Body of pancreas (tissue), 4 donors: ENCODE measurements at regions not wholly inside any gene's neighbourhood (a gene's known extent, or its start where the extent isn't known, plus 50 kb on each side); places are given as distances from the start of the nearest gene placed in this dataset.
"Not testable (repeated sequence)": the region's sequence is repeated elsewhere in the genome, so short reads cannot be mapped to it uniquely, and the experiment has no call there.

Experiments
- ATAC-seq: fragments of 150-250 bp; one replicate; pipeline ENCODE4 v1.9.1; 2016
- DNase-seq, 4 donors: peaks; one replicate each; pipeline ENCODE4 v3.0.0-alpha.2; 2019
- H3K27ac ChIP-seq, 4 donors: fragments of 200-600 bp; sonication (generic); 1 replicate in 3 of 4; 2 replicates in 1 of 4; pipeline versions ENCODE4 v1.5.1 to v1.6.1; 2016 to 2019; ENCODE audit warnings: mild to moderate bottlenecking in 1 of 4, mixed read lengths in 1 of 4, moderate library complexity in 1 of 4
- H3K27me3 ChIP-seq, 2 donors: fragments of 200-600 bp; sonication (generic); one replicate each; pipeline ENCODE4 v1.6.0; 2016; ENCODE audit warnings: mild to moderate bottlenecking in 1 of 2
- H3K36me3 ChIP-seq, 2 donors: fragments of 200-600 bp; sonication (generic); replicated peaks in 1 of 2; 2 replicates each; pipeline ENCODE4 v1.5.1; 2016; ENCODE audit warnings: low read depth in 2 of 2; ENCODE audit not compliant: insufficient read depth in 1 of 2
- H3K4me1 ChIP-seq: fragments of 200-600 bp; sonication (generic); one replicate; pipeline ENCODE4 v1.6.0; 2016
- H3K4me3 ChIP-seq, 2 donors: fragments of 200-600 bp; sonication (generic); 1 replicate in 1 of 2; 2 replicates in 1 of 2; pipeline ENCODE4 v1.5.1; 2016 to 2019
- H3K9me3 ChIP-seq, 3 donors: fragments of 200-600 bp; sonication (generic); 1 replicate in 2 of 3; 2 replicates in 1 of 3; pipeline ENCODE4 v1.5.1; 2016
- POLR2A ChIP-seq, 3 donors: fragments of 450-650 bp; IDR thresholded peaks; one replicate each; pipeline ENCODE4 v1.6.1; 2016; ENCODE audit warnings: antibody characterized with exemption in 3 of 3, mild to moderate bottlenecking in 2 of 3
- WGBS, 2 donors: methylation state at CpG; one replicate each; pipeline ENCODE4 v1.1.5; 2017; 5-methylcytosine and 5-hydroxymethylcytosine counted together
- intact Hi-C: fragments of 100-400 bp; cut with DNase I; formaldehyde crosslinking; loops from one replicate; pipeline ENCODE4 v1.15.1; 2023
- TF ChIP-seq, protein P1 (sequence below), 7 experiments: fragments of 450-650 bp in 4 of 7; fragments of 200-600 bp in 3 of 7; sonication (generic) in 3 of 7; IDR thresholded peaks; one replicate each; pipeline ENCODE4 v1.5.1; 2016 to 2019; ENCODE audit warnings: antibody characterized with exemption in 7 of 7

DNA sequence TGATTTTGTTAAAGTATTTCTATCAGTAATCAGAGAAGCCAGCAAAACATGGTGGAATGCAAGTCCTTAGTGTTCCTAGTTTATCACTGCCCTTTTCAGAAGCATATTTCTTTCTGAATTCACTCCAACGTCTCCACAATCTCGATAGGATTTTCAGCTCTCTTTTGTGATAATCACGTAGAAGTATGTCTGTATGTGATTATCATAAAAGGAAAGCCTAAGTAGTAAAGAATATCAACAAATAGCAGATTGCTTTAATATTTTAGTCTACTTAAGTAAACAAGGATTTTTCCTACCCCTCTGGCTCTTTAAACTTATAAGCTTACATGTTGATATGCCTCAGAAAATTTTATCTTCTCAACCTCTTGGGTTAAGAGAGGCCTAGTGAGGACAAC, 147.4 kb upstream of the NUDT4 start:
- H3K36me3 ChIP-seq: no peaks in the 10 kb centered on the region
- TF ChIP-seq POLR2A (IDR thresholded peaks at IDR 0.05): no peak
- TF ChIP-seq, protein P1, sequence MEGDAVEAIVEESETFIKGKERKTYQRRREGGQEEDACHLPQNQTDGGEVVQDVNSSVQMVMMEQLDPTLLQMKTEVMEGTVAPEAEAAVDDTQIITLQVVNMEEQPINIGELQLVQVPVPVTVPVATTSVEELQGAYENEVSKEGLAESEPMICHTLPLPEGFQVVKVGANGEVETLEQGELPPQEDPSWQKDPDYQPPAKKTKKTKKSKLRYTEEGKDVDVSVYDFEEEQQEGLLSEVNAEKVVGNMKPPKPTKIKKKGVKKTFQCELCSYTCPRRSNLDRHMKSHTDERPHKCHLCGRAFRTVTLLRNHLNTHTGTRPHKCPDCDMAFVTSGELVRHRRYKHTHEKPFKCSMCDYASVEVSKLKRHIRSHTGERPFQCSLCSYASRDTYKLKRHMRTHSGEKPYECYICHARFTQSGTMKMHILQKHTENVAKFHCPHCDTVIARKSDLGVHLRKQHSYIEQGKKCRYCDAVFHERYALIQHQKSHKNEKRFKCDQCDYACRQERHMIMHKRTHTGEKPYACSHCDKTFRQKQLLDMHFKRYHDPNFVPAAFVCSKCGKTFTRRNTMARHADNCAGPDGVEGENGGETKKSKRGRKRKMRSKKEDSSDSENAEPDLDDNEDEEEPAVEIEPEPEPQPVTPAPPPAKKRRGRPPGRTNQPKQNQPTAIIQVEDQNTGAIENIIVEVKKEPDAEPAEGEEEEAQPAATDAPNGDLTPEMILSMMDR (IDR thresholded peaks at IDR 0.05): no peak
- 30 to 31% methylated on average over 3 of the region's 3 CpGs for WGBS, 2 donors
- peaks cover 3% of the 10 kb centered on the region for H3K4me1 ChIP-seq
- peaks cover 0 to 3% of the 10 kb centered on the region in 2 donors for H3K27me3 ChIP-seq
- no peak for DNase-seq
- intact Hi-C loops: no loop called here
- no peaks in the 10 kb centered on the region for H3K9me3 ChIP-seq
- no peak for ATAC-seq
- H3K27ac ChIP-seq: no peak overlapping the region
- no peak overlapping the region for H3K4me3 ChIP-seq

GRCh38 chr12:93231938-93232337, 145.8 kb upstream of the NUDT4 start:
- DNase-seq: no peak
- Histone ChIP-seq H3K27me3 (peaks cover 0 to 3% of the 10 kb centered on the region in 2 donors), H3K4me1 (peaks cover 3% of the 10 kb centered on the region), H3K4me3 (no peak overlapping the region), H3K9me3 (no peaks in the 10 kb centered on the region), H3K27ac (no peak overlapping the region), H3K36me3 (no peaks in the 10 kb centered on the region)
- TF ChIP-seq, protein P1 (IDR thresholded peaks at IDR 0.05): no peak
- TF ChIP-seq POLR2A (IDR thresholded peaks at IDR 0.05): no peak
- intact Hi-C loops: no loop called here
- 84 to 85% methylated on average over 6 of the region's 6 CpGs for WGBS, 2 donors
- ATAC-seq: no peak

DNA sequence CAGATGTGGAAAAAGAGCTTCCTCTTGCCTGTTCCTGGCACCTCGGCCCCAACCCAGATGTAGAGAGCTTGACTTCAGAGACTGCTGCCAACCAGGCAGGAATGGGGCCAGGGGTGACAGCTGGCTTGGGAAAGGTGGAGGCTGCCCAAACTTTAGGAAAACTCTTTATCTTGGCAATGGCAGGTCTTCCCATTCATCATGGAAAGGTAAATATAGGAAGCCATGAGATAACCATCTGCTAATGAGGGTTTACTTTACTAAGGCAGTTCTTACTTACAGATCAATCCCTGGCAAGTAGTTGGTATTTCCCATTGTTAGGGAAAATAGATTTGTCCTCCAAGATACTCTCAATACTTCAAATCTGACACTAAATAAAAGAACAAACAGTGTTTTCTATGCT, 143.1 kb upstream of the NUDT4 start:
- 0 to 11% methylated on average over 1 of the region's 1 CpG for WGBS, 2 donors
- TF ChIP-seq POLR2A (IDR thresholded peaks at IDR 0.05): no peak
- TF ChIP-seq, protein P1 (IDR thresholded peaks at IDR 0.05): no peak
- intact Hi-C loops: no loop called here
- Histone ChIP-seq H3K27me3 (no peaks in the 10 kb centered on the region), H3K4me3 (no peak overlapping the region), H3K9me3 (no peaks in the 10 kb centered on the region), H3K36me3 (no peaks in the 10 kb centered on the region), H3K27ac (peak overlapping the region in 1 of 4 donors; percentile 45), H3K4me1 (peaks cover 3% of the 10 kb centered on the region)
- ATAC-seq: peak; percentile 24
- peak in 3 of 4 donors; percentile 23 to 24 (median 24) for DNase-seq

DNA sequence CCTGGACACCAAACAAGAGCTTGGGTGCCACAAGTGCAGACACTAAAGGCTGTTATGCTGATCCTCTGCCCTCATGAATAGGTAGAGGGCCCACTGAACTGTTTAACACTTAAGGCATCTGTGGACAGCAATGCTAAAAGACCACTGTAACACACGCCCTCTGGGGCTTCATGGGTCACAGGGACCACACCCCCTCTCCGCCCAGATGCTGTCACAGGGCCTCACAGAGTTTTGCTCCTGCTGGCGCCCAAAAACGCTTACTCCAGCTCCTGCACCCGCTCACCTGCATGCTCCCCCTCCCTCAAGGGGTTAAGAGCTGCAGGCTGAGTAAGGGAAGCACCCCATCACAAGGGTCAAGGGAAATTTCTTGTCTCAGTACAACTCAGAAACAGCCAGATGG, 141.8 kb upstream of the NUDT4 start:
- DNase-seq (no peak), ATAC-seq (no peak)
- intact Hi-C loops: no loop called here
- Histone ChIP-seq H3K36me3 (no peaks in the 10 kb centered on the region), H3K9me3 (no peaks in the 10 kb centered on the region), H3K27ac (no peak overlapping the region), H3K4me1 (peaks cover 3% of the 10 kb centered on the region), H3K4me3 (no peak overlapping the region), H3K27me3 (no peaks in the 10 kb centered on the region)
- TF ChIP-seq POLR2A (IDR thresholded peaks at IDR 0.05): no peak
- 86% methylated on average over 5 of the region's 5 CpGs for WGBS, 2 donors

- Histone ChIP-seq H3K36me3 (no peaks in the 10 kb centered on the region), H3K4me3 (no peak overlapping the region), H3K9me3 (no peaks in the 10 kb centered on the region), H3K27me3 (no peaks in the 10 kb centered on the region), H3K4me1 (peaks cover 3% of the 10 kb centered on the region), H3K27ac (no peak overlapping the region)
- ATAC-seq: no peak
- no peak for TF ChIP-seq POLR2A (IDR thresholded peaks at IDR 0.05)
- TF ChIP-seq, protein P1 (IDR thresholded peaks at IDR 0.05): no peak
- 66 to 73% methylated on average over 4 of the region's 4 CpGs for WGBS, 2 donors
- intact Hi-C loops: no loop called here
- DNase-seq: no peak
Measured at GRCh38 chr12:93237235-93237915, 140.3 kb upstream of the NUDT4 start.

DNA sequence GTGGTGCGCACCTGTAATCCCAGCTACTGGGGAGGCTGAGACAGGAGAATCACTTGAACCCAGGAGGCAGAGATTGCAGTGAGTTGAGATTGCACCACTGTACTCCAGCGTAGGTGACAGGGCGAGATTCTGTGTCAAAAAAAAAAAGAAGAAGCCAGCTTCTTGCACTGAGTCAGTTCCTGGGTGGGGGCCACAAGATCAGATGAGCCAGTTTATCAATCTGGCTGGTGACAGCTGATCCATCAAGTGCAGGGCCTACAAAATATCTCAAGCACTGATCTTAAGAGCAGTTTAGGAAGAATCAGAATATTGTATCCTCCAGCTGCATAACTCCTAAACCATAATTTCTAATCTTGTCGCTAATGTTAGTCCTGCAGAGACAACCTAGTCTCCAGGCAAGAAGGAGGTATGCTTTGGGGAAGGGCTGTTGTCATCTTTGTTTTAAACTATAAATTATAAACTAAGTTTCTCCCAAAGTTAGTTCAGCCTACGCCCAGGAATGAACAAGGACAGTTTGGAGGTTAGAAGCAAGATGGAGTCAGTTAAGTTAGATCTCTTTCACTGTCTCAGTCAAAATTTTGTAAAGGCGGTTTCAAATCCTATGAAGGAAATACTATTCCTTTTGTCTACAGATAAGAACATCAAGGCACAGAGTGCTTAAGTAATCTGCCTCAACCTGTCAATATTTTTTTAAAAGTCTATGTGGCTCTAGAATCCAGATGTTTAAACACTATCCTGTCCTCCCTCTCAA, 139.0 kb upstream of the NUDT4 start:
- H3K9me3 ChIP-seq, H3K4me1 ChIP-seq, H3K27ac ChIP-seq, H3K4me3 ChIP-seq, ATAC-seq, H3K27me3 ChIP-seq, intact Hi-C loops, DNase-seq, H3K36me3 ChIP-seq: not testable (repeated sequence)
- 84 to 96% methylated on average over 6 of the region's 6 CpGs for WGBS, 2 donors

DNA sequence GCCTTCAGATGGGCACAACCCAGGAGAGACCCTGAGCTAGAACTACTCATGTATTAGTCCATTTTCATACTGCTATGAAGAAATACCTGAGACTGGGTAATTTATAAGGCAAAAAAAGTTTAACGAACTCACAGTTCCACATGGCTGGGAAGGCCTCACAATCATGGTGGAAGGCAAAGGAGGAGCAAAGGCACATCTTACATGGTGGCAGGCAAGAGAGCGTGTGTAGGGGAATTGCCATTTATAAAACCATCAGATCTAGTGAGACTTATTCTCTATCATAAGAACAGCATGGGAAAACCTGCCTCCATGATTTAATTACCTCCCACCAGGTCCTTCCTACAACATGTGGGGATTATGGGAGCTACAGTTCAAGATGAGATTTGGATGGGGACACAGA, 137.9 kb upstream of the NUDT4 start:
- H3K36me3 ChIP-seq, DNase-seq, H3K4me1 ChIP-seq, H3K27me3 ChIP-seq, ATAC-seq, intact Hi-C loops, H3K4me3 ChIP-seq, H3K27ac ChIP-seq, H3K9me3 ChIP-seq: not testable (repeated sequence)
- 82 to 88% methylated on average over 2 of the region's 2 CpGs for WGBS, 2 donors
